ENCODE measurements at regions not wholly inside any gene's neighbourhood (a gene's known extent, or its start where the extent isn't known, plus 50 kb on each side); places are given as distances from the start of the nearest gene placed in this dataset.

- TF ChIP-seq CTCF (IDR thresholded peaks at IDR 0.05) (no peak), POLR2A (IDR thresholded peaks at IDR 0.05) (no peak), POLR2AphosphoS5 (IDR thresholded peaks at IDR 0.05) (no peak)
Observed at GRCh38 chr16:17691106-17691898, 220.5 kb upstream of the XYLT1 start.

All from breast epithelium (tissue), 3 donors.